ENCODE measurements at regions not wholly inside any gene's neighbourhood (a gene's known extent, or its start where the extent isn't known, plus 50 kb on each side); places are given as distances from the start of the nearest gene placed in this dataset.
A peak's percentile ranks its signal among the peaks of the same experiment; 100 is the strongest.
"Not testable (repeated sequence)": the region's sequence is repeated elsewhere in the genome, so short reads cannot be mapped to it uniquely, and the experiment has no call there.

GRCh38 chr11:67791598-67792170 lies 117.3 kb upstream of the ALDH3B2 start:
- WGBS, 2 experiments (ENCODE audit: extremely low coverage in 1 of 2, insufficient coverage in 1 of 2, insufficient read length in 1 of 2, insufficient replicate concordance in 2 of 2, low coverage in 1 of 2, low lambda C conversion rate in 2 of 2, missing lambda C conversion rate in 1 of 2), result 77% methylated on average over 11 of the region's 11 CpGs; no CpG with 5 or more reads in 1 of the 2 experiments
- H2AFZ ChIP-seq (ENCODE audit: low read length); H3K23ac ChIP-seq (ENCODE audit: insufficient read length); H4K8ac ChIP-seq (ENCODE audit: extremely low read depth, insufficient read depth, low read length); POLR2A ChIA-PET (ENCODE audit: partially characterized antibody); H3K4me2 ChIP-seq (ENCODE audit: insufficient read depth in 1 of 2, low read depth in 2 of 2, low read length in 2 of 2); H2BK5ac ChIP-seq (ENCODE audit: low read depth, low read length); H3K4ac ChIP-seq (replicated peaks; ENCODE audit: insufficient read length, low read depth, low read length); H3K56ac ChIP-seq (replicated peaks; ENCODE audit: insufficient read length, low read depth, low read length); H3K79me1 ChIP-seq (ENCODE audit: low read depth, low read length); H2BK120ac ChIP-seq (replicated peaks; ENCODE audit: low read depth, low read length); H2AK5ac ChIP-seq (ENCODE audit: low read depth, low read length); H3K9me3 ChIP-seq (ENCODE audit: insufficient read depth in 2 of 2, low read depth in 1 of 2, low read length in 1 of 2); H2BK20ac ChIP-seq (ENCODE audit: low read length); FAIRE-seq; H3K27ac ChIP-seq (ENCODE audit: low read depth, low read length); H3K4me1 ChIP-seq (replicated peaks in 1 of 4; ENCODE audit: control insufficient read depth in 3 of 4, insufficient read depth in 4 of 4, low read length in 3 of 4); H3K9ac ChIP-seq (replicated peaks in 1 of 4; ENCODE audit: extremely low read depth in 1 of 4, low read depth in 3 of 4, low read length in 3 of 4); H3K23me2 ChIP-seq (ENCODE audit: low read depth, low read length); H3K14ac ChIP-seq (ENCODE audit: insufficient read length); H3K18ac ChIP-seq (ENCODE audit: extremely low read depth, low read length); H4K5ac ChIP-seq (ENCODE audit: insufficient read length, low read depth, low read length); H3K27me3 ChIP-seq (replicated peaks in 1 of 4; ENCODE audit: control insufficient read depth in 3 of 4, extremely low read depth in 1 of 4, insufficient read depth in 3 of 4, low read length in 3 of 4); H4K91ac ChIP-seq (replicated peaks; ENCODE audit: insufficient read length, low read length); H3K4me3 ChIP-seq (ENCODE audit: extremely low read depth in 1 of 4, insufficient read depth in 2 of 4, low read depth in 3 of 4, low read length in 4 of 4); H3K79me2 ChIP-seq (ENCODE audit: control insufficient read depth in 1 of 2, insufficient read depth in 2 of 2, low read length in 2 of 2); H3K36me3 ChIP-seq (ENCODE audit: control insufficient read depth in 2 of 4, insufficient read depth in 4 of 4, low read length in 3 of 4); H2BK12ac ChIP-seq (ENCODE audit: low read depth, low read length); H2BK15ac ChIP-seq (ENCODE audit: low read length); H4K20me1 ChIP-seq (replicated peaks in 1 of 2; ENCODE audit: control insufficient read depth in 1 of 2, insufficient read depth in 2 of 2, low read length in 2 of 2): not testable (repeated sequence)
- CTCF ChIA-PET (ENCODE audit: partially characterized antibody), result interaction anchor here (0.8 to 2.6 kb wide), 4 partner anchors 61 to 160 kb away, joined by 3 to 10 read pairs (median 6); no protein-coding TSS in a partner anchor
- DNase-seq (ENCODE audit: low read depth in 1 of 2, low spot score in 2 of 2), result peak in 1 of 2 experiments; percentile 59

- FAIRE-seq; H4K91ac ChIP-seq (replicated peaks; ENCODE audit: insufficient read length, low read length); H3K4me1 ChIP-seq (replicated peaks in 1 of 4; ENCODE audit: control insufficient read depth in 3 of 4, insufficient read depth in 4 of 4, low read length in 3 of 4); H3K18ac ChIP-seq (ENCODE audit: extremely low read depth, low read length); H4K20me1 ChIP-seq (replicated peaks in 1 of 2; ENCODE audit: control insufficient read depth in 1 of 2, insufficient read depth in 2 of 2, low read length in 2 of 2); H3K9ac ChIP-seq (replicated peaks in 1 of 4; ENCODE audit: extremely low read depth in 1 of 4, low read depth in 3 of 4, low read length in 3 of 4); H3K27ac ChIP-seq (ENCODE audit: low read depth, low read length); H2BK20ac ChIP-seq (ENCODE audit: low read length); H3K36me3 ChIP-seq (ENCODE audit: control insufficient read depth in 2 of 4, insufficient read depth in 4 of 4, low read length in 3 of 4); H3K14ac ChIP-seq (ENCODE audit: insufficient read length); H3K56ac ChIP-seq (replicated peaks; ENCODE audit: insufficient read length, low read depth, low read length); H2BK120ac ChIP-seq (replicated peaks; ENCODE audit: low read depth, low read length); DNase-seq (ENCODE audit: low read depth in 1 of 2, low spot score in 2 of 2); H3K4me2 ChIP-seq (ENCODE audit: insufficient read depth in 1 of 2, low read depth in 2 of 2, low read length in 2 of 2); H3K23ac ChIP-seq (ENCODE audit: insufficient read length); H3K23me2 ChIP-seq (ENCODE audit: low read depth, low read length); H2BK15ac ChIP-seq (ENCODE audit: low read length); H3K9me3 ChIP-seq (ENCODE audit: insufficient read depth in 2 of 2, low read depth in 1 of 2, low read length in 1 of 2); H2BK12ac ChIP-seq (ENCODE audit: low read depth, low read length); H2BK5ac ChIP-seq (ENCODE audit: low read depth, low read length); H2AFZ ChIP-seq (ENCODE audit: low read length); H3K27me3 ChIP-seq (replicated peaks in 1 of 4; ENCODE audit: control insufficient read depth in 3 of 4, extremely low read depth in 1 of 4, insufficient read depth in 3 of 4, low read length in 3 of 4); H3K79me2 ChIP-seq (ENCODE audit: control insufficient read depth in 1 of 2, insufficient read depth in 2 of 2, low read length in 2 of 2); H3K79me1 ChIP-seq (ENCODE audit: low read depth, low read length); H3K4ac ChIP-seq (replicated peaks; ENCODE audit: insufficient read length, low read depth, low read length); H4K5ac ChIP-seq (ENCODE audit: insufficient read length, low read depth, low read length); POLR2A ChIA-PET (ENCODE audit: partially characterized antibody); H3K4me3 ChIP-seq (ENCODE audit: extremely low read depth in 1 of 4, insufficient read depth in 2 of 4, low read depth in 3 of 4, low read length in 4 of 4): not testable (repeated sequence)
- CTCF ChIA-PET (ENCODE audit: partially characterized antibody), result interaction anchor here (1.7 kb wide), 1 partner anchor 58 kb away, joined by 4 read pairs; no protein-coding TSS in a partner anchor
- H4K8ac ChIP-seq (ENCODE audit: extremely low read depth, insufficient read depth, low read length), result 0 out of 2 replicates have a peak overlapping the region, but pooled peaks have one; percentile 71
- H2AK5ac ChIP-seq (ENCODE audit: low read depth, low read length), result peak overlapping the region; percentile 13; the same call in 1 of the 2 replicates
- 52% methylated on average over 5 of the region's 5 CpGs; no CpG with 5 or more reads in 1 of the 2 experiments for WGBS, 2 experiments (ENCODE audit: extremely low coverage in 1 of 2, insufficient coverage in 1 of 2, insufficient read length in 1 of 2, insufficient replicate concordance in 2 of 2, low coverage in 1 of 2, low lambda C conversion rate in 2 of 2, missing lambda C conversion rate in 1 of 2)
Measured at GRCh38 chr11:67788341-67788695, 113.9 kb upstream of the ALDH3B2 start.

Data from H1 (cell line).